WTC11 (cell line): ENCODE measurements at regions not wholly inside any gene's neighbourhood (a gene's known extent, or its start where the extent isn't known, plus 50 kb on each side); places are given as distances from the start of the nearest gene placed in this dataset.

Experiments
- ATAC-seq: fragments of 200-7000 bp; cut with Tn5 transposase; 2 replicates; pipeline ENCODE4 v1.10.0; 2021; ENCODE audit warnings: mild to moderate bottlenecking, moderate library complexity
- CTCF ChIA-PET: fragments of 300-600 bp; sonication (Branson Sonifier 250); formaldehyde crosslinking; loops from one replicate; lab custom pipeline; 2021; ENCODE audit warnings: antibody characterized with exemption; lab: Charles Lee
- POLR2A ChIA-PET: fragments of 350-600 bp; sonication (Branson Sonifier 250); formaldehyde crosslinking; loops from one replicate; lab custom pipeline; 2021; ENCODE audit warnings: antibody characterized with exemption; lab: Charles Lee
- DNase-seq: peaks from one replicate; pipeline ENCODE4 v3.0.0; 2021; ENCODE audit warnings: low spot score
- H3K27ac Mint-ChIP-seq: 2 replicates; pipeline ENCODE4 v1.8.0; 2021; ENCODE audit warnings: mixed read lengths
- H3K27me3 Mint-ChIP-seq: 2 replicates; pipeline ENCODE4 v1.8.0; 2021; ENCODE audit warnings: low read depth, mild to moderate bottlenecking, moderate library complexity, mixed read lengths
- H3K36me3 Mint-ChIP-seq: 2 replicates; pipeline ENCODE4 v1.8.0; 2021; ENCODE audit warnings: mixed read lengths
- H3K4me1 Mint-ChIP-seq: 2 replicates; pipeline ENCODE4 v1.8.0; 2022; ENCODE audit warnings: mixed read lengths
- H3K4me3 Mint-ChIP-seq: 2 replicates; pipeline ENCODE4 v1.8.0; 2021; ENCODE audit warnings: mild to moderate bottlenecking, moderate library complexity, mixed read lengths
- H3K9me3 Mint-ChIP-seq: 2 replicates; pipeline ENCODE4 v1.8.0; 2021; ENCODE audit warnings: mixed read lengths
- ARID4B ChIP-seq: sonication (generic); formaldehyde crosslinking; IDR thresholded peaks from 2 replicates; pipeline ENCODE4 v1.8.0; 2023; ENCODE audit warnings: missing genetic modification reagents, mild to moderate bottlenecking, borderline replicate concordance
- ATF3 ChIP-seq: sonication (generic); formaldehyde crosslinking; conservative IDR thresholded peaks from 2 replicates; pipeline ENCODE4 v1.8.1; 2022; ENCODE audit warnings: mild to moderate bottlenecking, missing genetic modification reagents
- ELF4 ChIP-seq: sonication (generic); formaldehyde crosslinking; IDR thresholded peaks from 2 replicates; pipeline ENCODE4 v1.8.1; 2022; ENCODE audit warnings: low read depth, mild to moderate bottlenecking, moderate library complexity, missing genetic modification reagents
- ERG ChIP-seq: fragments of 250-450 bp; sonication (Bioruptor Pico); IDR thresholded peaks from 2 replicates; pipeline ENCODE4 v1.8.0; 2021; ENCODE audit warnings: mild to moderate bottlenecking
- NR1H2 ChIP-seq: sonication (generic); formaldehyde crosslinking; IDR thresholded peaks from 2 replicates; pipeline ENCODE4 v1.9.0; 2021; ENCODE audit warnings: mild to moderate bottlenecking, moderate library complexity, missing genetic modification reagents
- NR2C2 ChIP-seq: sonication (generic); formaldehyde crosslinking; IDR thresholded peaks from 2 replicates; pipeline ENCODE4 v1.8.0; 2022; ENCODE audit warnings: mild to moderate bottlenecking, missing genetic modification reagents
- PRDM15 ChIP-seq: sonication (generic); formaldehyde crosslinking; IDR thresholded peaks from 2 replicates; pipeline ENCODE4 v1.8.0; 2022; ENCODE audit warnings: missing genetic modification reagents
- TCF7 ChIP-seq: sonication (generic); formaldehyde crosslinking; IDR thresholded peaks from 2 replicates; pipeline ENCODE4 v1.8.0; 2022; ENCODE audit warnings: mild to moderate bottlenecking, low read depth, missing genetic modification reagents, moderate library complexity
- TEAD1 ChIP-seq: sonication (generic); formaldehyde crosslinking; IDR thresholded peaks from 2 replicates; pipeline ENCODE4 v1.8.0; 2022; ENCODE audit warnings: mild to moderate bottlenecking, missing genetic modification reagents
- TF ChIP-seq, protein P1 (sequence below): fragments of 250-450 bp; sonication (Bioruptor Pico); IDR thresholded peaks from 2 replicates; pipeline ENCODE4 v1.9.0; 2021; ENCODE audit warnings: mild to moderate bottlenecking, borderline replicate concordance
- TF ChIP-seq, protein P2 (sequence below): sonication (generic); formaldehyde crosslinking; IDR thresholded peaks from 2 replicates; pipeline ENCODE4 v1.8.0; 2022; ENCODE audit warnings: mild to moderate bottlenecking, missing genetic modification reagents
- TF ChIP-seq, protein P3 (sequence below): sonication (generic); formaldehyde crosslinking; IDR thresholded peaks from 2 replicates; pipeline ENCODE4 v1.8.0; 2022; ENCODE audit warnings: mild to moderate bottlenecking, missing genetic modification reagents
- TF ChIP-seq, protein P4 (sequence below): sonication (generic); formaldehyde crosslinking; IDR thresholded peaks from 2 replicates; pipeline ENCODE4 v1.8.1; 2023; ENCODE audit warnings: mild to moderate bottlenecking, missing genetic modification reagents, moderate library complexity
- TF ChIP-seq, protein P5 (sequence below): sonication (generic); formaldehyde crosslinking; IDR thresholded peaks from 2 replicates; pipeline ENCODE4 v1.8.1; 2023; ENCODE audit warnings: mild to moderate bottlenecking, missing genetic modification reagents

GRCh38 chr3:193928354-193929209 is 207.4 kb upstream of the HES1 start (continued):
- TF ChIP-seq ATF3 (CRISPR knock-in tag) (no peak), ARID4B (CRISPR knock-in tag) (no peak), NR1H2 (CRISPR knock-in tag) (no peak), TEAD1 (CRISPR knock-in tag) (no peak)
- TF ChIP-seq, protein P1, sequence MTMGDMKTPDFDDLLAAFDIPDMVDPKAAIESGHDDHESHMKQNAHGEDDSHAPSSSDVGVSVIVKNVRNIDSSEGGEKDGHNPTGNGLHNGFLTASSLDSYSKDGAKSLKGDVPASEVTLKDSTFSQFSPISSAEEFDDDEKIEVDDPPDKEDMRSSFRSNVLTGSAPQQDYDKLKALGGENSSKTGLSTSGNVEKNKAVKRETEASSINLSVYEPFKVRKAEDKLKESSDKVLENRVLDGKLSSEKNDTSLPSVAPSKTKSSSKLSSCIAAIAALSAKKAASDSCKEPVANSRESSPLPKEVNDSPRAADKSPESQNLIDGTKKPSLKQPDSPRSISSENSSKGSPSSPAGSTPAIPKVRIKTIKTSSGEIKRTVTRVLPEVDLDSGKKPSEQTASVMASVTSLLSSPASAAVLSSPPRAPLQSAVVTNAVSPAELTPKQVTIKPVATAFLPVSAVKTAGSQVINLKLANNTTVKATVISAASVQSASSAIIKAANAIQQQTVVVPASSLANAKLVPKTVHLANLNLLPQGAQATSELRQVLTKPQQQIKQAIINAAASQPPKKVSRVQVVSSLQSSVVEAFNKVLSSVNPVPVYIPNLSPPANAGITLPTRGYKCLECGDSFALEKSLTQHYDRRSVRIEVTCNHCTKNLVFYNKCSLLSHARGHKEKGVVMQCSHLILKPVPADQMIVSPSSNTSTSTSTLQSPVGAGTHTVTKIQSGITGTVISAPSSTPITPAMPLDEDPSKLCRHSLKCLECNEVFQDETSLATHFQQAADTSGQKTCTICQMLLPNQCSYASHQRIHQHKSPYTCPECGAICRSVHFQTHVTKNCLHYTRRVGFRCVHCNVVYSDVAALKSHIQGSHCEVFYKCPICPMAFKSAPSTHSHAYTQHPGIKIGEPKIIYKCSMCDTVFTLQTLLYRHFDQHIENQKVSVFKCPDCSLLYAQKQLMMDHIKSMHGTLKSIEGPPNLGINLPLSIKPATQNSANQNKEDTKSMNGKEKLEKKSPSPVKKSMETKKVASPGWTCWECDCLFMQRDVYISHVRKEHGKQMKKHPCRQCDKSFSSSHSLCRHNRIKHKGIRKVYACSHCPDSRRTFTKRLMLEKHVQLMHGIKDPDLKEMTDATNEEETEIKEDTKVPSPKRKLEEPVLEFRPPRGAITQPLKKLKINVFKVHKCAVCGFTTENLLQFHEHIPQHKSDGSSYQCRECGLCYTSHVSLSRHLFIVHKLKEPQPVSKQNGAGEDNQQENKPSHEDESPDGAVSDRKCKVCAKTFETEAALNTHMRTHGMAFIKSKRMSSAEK: no peak
- TF ChIP-seq, protein P2, sequence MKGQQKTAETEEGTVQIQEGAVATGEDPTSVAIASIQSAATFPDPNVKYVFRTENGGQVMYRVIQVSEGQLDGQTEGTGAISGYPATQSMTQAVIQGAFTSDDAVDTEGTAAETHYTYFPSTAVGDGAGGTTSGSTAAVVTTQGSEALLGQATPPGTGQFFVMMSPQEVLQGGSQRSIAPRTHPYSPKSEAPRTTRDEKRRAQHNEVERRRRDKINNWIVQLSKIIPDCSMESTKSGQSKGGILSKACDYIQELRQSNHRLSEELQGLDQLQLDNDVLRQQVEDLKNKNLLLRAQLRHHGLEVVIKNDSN: no peak
- TF ChIP-seq, protein P3, sequence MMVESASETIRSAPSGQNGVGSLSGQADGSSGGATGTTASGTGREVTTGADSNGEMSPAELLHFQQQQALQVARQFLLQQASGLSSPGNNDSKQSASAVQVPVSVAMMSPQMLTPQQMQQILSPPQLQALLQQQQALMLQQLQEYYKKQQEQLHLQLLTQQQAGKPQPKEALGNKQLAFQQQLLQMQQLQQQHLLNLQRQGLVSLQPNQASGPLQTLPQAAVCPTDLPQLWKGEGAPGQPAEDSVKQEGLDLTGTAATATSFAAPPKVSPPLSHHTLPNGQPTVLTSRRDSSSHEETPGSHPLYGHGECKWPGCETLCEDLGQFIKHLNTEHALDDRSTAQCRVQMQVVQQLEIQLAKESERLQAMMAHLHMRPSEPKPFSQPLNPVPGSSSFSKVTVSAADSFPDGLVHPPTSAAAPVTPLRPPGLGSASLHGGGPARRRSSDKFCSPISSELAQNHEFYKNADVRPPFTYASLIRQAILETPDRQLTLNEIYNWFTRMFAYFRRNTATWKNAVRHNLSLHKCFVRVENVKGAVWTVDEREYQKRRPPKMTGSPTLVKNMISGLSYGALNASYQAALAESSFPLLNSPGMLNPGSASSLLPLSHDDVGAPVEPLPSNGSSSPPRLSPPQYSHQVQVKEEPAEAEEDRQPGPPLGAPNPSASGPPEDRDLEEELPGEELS: no peak
- TF ChIP-seq, protein P4, sequence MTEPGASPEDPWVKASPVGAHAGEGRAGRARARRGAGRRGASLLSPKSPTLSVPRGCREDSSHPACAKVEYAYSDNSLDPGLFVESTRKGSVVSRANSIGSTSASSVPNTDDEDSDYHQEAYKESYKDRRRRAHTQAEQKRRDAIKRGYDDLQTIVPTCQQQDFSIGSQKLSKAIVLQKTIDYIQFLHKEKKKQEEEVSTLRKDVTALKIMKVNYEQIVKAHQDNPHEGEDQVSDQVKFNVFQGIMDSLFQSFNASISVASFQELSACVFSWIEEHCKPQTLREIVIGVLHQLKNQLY: no peak

DNA sequence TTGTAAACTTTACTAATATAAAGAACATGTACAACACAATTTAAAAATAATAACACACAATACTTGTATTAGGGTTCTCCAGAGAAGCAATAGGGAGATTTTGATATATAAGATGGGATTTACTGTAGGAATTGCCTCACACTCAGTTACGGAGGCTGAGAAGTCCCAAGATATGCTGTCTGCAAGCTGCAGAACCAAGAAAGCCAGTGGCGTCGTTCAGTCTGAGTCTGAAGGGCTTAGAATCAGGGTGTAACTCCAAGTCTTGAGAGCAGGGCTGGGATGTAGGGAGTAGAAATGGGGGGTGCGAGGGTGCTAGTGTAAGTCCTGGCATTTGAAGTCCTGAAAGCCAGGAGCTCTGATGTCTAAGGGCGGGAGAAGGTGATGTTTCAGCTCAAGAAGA is 206.6 kb upstream of the HES1 start:
- Mint-ChIP-seq H3K27me3 (peaks cover 2% of the 10 kb centered on the region; the same call in 1 of the 2 replicates), H3K9me3 (peaks cover 19% of the 10 kb centered on the region), H3K27ac (no peak overlapping the region), H3K36me3 (no peaks in the 10 kb centered on the region), H3K4me1 (peaks cover 3% of the 10 kb centered on the region; the same call in 1 of the 2 replicates), H3K4me3 (no peak overlapping the region)
- no peak for ATAC-seq
- CTCF ChIA-PET: interaction anchor here (0.6 to 1.6 kb wide), 2 partner anchors 129 to 386 kb away, joined by 3 to 7 read pairs; no protein-coding TSS in a partner anchor
- no peak for DNase-seq
- POLR2A ChIA-PET: no interaction called here
- no peak for TF ChIP-seq NR2C2 (CRISPR knock-in tag)
- TF ChIP-seq ERG (CRISPR knock-in tag): no peak
- TF ChIP-seq TCF7 (CRISPR knock-in tag): no peak
- no peak for TF ChIP-seq PRDM15
- TF ChIP-seq, protein P5, sequence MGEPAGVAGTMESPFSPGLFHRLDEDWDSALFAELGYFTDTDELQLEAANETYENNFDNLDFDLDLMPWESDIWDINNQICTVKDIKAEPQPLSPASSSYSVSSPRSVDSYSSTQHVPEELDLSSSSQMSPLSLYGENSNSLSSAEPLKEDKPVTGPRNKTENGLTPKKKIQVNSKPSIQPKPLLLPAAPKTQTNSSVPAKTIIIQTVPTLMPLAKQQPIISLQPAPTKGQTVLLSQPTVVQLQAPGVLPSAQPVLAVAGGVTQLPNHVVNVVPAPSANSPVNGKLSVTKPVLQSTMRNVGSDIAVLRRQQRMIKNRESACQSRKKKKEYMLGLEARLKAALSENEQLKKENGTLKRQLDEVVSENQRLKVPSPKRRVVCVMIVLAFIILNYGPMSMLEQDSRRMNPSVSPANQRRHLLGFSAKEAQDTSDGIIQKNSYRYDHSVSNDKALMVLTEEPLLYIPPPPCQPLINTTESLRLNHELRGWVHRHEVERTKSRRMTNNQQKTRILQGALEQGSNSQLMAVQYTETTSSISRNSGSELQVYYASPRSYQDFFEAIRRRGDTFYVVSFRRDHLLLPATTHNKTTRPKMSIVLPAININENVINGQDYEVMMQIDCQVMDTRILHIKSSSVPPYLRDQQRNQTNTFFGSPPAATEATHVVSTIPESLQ (CRISPR knock-in tag): no peak
- no peak for TF ChIP-seq ELF4
